Epithelial cell of esophagus (primary cell): ENCODE measurements at regions not wholly inside any gene's neighbourhood (a gene's known extent, or its start where the extent isn't known, plus 50 kb on each side); places are given as distances from the start of the nearest gene placed in this dataset.
A peak's percentile ranks its signal among the peaks of the same experiment; 100 is the strongest.

Experiments
- DNase-seq: peaks from one replicate; pipeline ENCODE4 v3.0.0; 2010; ENCODE audit warnings: low read depth
- H3K4me3 ChIP-seq: 2 replicates; pipeline ENCODE4 v1.5.1; 2011; ENCODE audit warnings: mild to moderate bottlenecking, low read length, control low read depth
- CTCF ChIP-seq: IDR thresholded peaks from 2 replicates; pipeline ENCODE4 v1.5.1; 2011; ENCODE audit warnings: low read depth, mild to moderate bottlenecking, low read length, control low read depth, inconsistent platforms; ENCODE audit not compliant: insufficient read depth; ENCODE audit errors: missing control alignments

- H3K4me3 ChIP-seq: no peak overlapping the region
- no peak for TF ChIP-seq CTCF
- no peak for DNase-seq
Observed at GRCh38 chr12:24480766-24481449, 468.0 kb downstream of the BCAT1 start.

- TF ChIP-seq CTCF: no peak
- DNase-seq: no peak
Observed at GRCh38 chr12:24479131-24479530, 469.8 kb downstream of the BCAT1 start.

GRCh38 chr12:24478254-24478653, 470.6 kb downstream of the BCAT1 start:
- TF ChIP-seq CTCF: no peak
- H3K4me3 ChIP-seq: no peak overlapping the region
- no peak for DNase-seq

More at GRCh38 chr12:24479131-24479530, 469.8 kb downstream of the BCAT1 start:
- H3K4me3 ChIP-seq: no peak overlapping the region

- H3K4me3 ChIP-seq: no peak overlapping the region
- no peak for DNase-seq
- no peak for TF ChIP-seq CTCF
Observed at GRCh38 chr12:24476310-24476709, 472.6 kb downstream of the BCAT1 start.

- TF ChIP-seq CTCF: no peak
- DNase-seq: no peak
- H3K4me3 ChIP-seq: no peak overlapping the region
Observed at GRCh38 chr12:24475337-24475736, 473.6 kb downstream of the BCAT1 start.

GRCh38 chr12:24473097-24473496, 475.8 kb downstream of the BCAT1 start:
- DNase-seq: no peak
- no peak overlapping the region for H3K4me3 ChIP-seq
- TF ChIP-seq CTCF: no peak

GRCh38 chr12:24470050-24470449, 478.9 kb downstream of the BCAT1 start:
- no peak overlapping the region for H3K4me3 ChIP-seq
- peak; percentile 11 for DNase-seq
- no peak for TF ChIP-seq CTCF
